OCI-M1 (cell line): ENCODE measurements at regions not wholly inside any gene's neighbourhood (a gene's known extent, or its start where the extent isn't known, plus 50 kb on each side); places are given as distances from the start of the nearest gene placed in this dataset.

Experiments
- DNase-seq: peaks from one replicate; lab custom pipeline; 2025; lab: John Stamatoyannopoulos, UW

GRCh38 chr1:221069986-221070385 is 190.7 kb downstream of the HLX start:
- peak; percentile 32 for DNase-seq

- DNase-seq: no peak
These were observed 192.5 kb downstream of the HLX start for GRCh38 chr1:221071777-221072176.

GRCh38 chr1:221072214-221072613 is 193.0 kb downstream of the HLX start:
- DNase-seq: no peak

GRCh38 chr1:221074332-221074731 is 195.1 kb downstream of the HLX start:
- DNase-seq: no peak

GRCh38 chr1:221075911-221076310 is 196.7 kb downstream of the HLX start:
- DNase-seq: no peak

- no peak for DNase-seq
These were observed 197.2 kb downstream of the HLX start for GRCh38 chr1:221076391-221076811.

- no peak for DNase-seq
These were observed 199.2 kb downstream of the HLX start for GRCh38 chr1:221078260-221078965.

- no peak for DNase-seq
These were observed 204.7 kb downstream of the HLX start for GRCh38 chr1:221083902-221084301.

GRCh38 chr1:221084681-221085080 is 205.4 kb downstream of the HLX start:
- DNase-seq: no peak

- no peak for DNase-seq
These were observed 206.6 kb downstream of the HLX start for GRCh38 chr1:221085701-221086375.

GRCh38 chr1:221087919-221088318 is 208.7 kb downstream of the HLX start:
- no peak for DNase-seq

GRCh38 chr1:221089273-221089672 is 210.0 kb downstream of the HLX start:
- no peak for DNase-seq

- no peak for DNase-seq
These were observed 210.6 kb downstream of the HLX start for GRCh38 chr1:221089803-221090202.

GRCh38 chr1:221093903-221094791 is 214.9 kb downstream of the HLX start:
- peak; percentile 28 for DNase-seq

GRCh38 chr1:221097479-221098281 is 218.4 kb downstream of the HLX start:
- no peak for DNase-seq

- peak; percentile 86 for DNase-seq
These were observed 219.5 kb downstream of the HLX start for GRCh38 chr1:221098471-221099405.

GRCh38 chr1:221099747-221100595 is 220.7 kb downstream of the HLX start:
- no peak for DNase-seq

GRCh38 chr1:221100611-221101010 is 221.4 kb downstream of the HLX start:
- peak; percentile 90 for DNase-seq

GRCh38 chr1:221101807-221102605 is 222.8 kb downstream of the HLX start:
- DNase-seq: no peak
